KMS-11 (cell line): ENCODE measurements at regions not wholly inside any gene's neighbourhood (a gene's known extent, or its start where the extent isn't known, plus 50 kb on each side); places are given as distances from the start of the nearest gene placed in this dataset.

Experiments
- H2AFZ ChIP-seq: fragments of 200-600 bp; sonication (generic); 2 replicates; pipeline ENCODE4 v1.6.1; 2016; ENCODE audit warnings: antibody characterized with exemption, mixed run types, low read depth
- H3K27ac ChIP-seq: fragments of 200-600 bp; sonication (generic); 2 replicates; pipeline ENCODE4 v1.6.1; 2016; ENCODE audit warnings: mild to moderate bottlenecking, mixed run types
- H3K27me3 ChIP-seq: fragments of 200-600 bp; sonication (generic); 2 replicates; pipeline ENCODE4 v1.6.1; 2017; ENCODE audit warnings: mild to moderate bottlenecking, low read depth, mixed run types, moderate library complexity; ENCODE audit not compliant: insufficient read depth
- H3K36me3 ChIP-seq: fragments of 200-600 bp; sonication (generic); 2 replicates; pipeline ENCODE4 v1.6.1; 2017; ENCODE audit warnings: mild to moderate bottlenecking, mixed run types; ENCODE audit not compliant: insufficient read depth
- H3K4me1 ChIP-seq: fragments of 200-600 bp; sonication (generic); 2 replicates; pipeline ENCODE4 v1.6.1; 2016; ENCODE audit warnings: mild to moderate bottlenecking, low read depth, mixed run types; ENCODE audit not compliant: poor library complexity, severe bottlenecking
- H3K4me2 ChIP-seq: fragments of 200-600 bp; sonication (generic); 2 replicates; pipeline ENCODE4 v1.7.0; 2016; ENCODE audit warnings: mild to moderate bottlenecking, mixed run types
- H3K4me3 ChIP-seq: fragments of 200-600 bp; sonication (generic); IDR thresholded peaks from 2 replicates; pipeline ENCODE4 v1.6.1; 2017; ENCODE audit warnings: low read depth, low read length, mixed read lengths; ENCODE audit not compliant: insufficient read depth
- H3K79me2 ChIP-seq: fragments of 200-600 bp; sonication (generic); 2 replicates; pipeline ENCODE4 v1.6.1; 2016; ENCODE audit warnings: low read depth, mixed run types; ENCODE audit not compliant: insufficient read depth
- H3K9ac ChIP-seq: fragments of 200-600 bp; sonication (generic); 2 replicates; pipeline ENCODE4 v1.6.1; 2016; ENCODE audit warnings: mild to moderate bottlenecking, mixed run types
- H4K20me1 ChIP-seq: fragments of 200-600 bp; sonication (generic); 2 replicates; pipeline ENCODE4 v1.6.1; 2016; ENCODE audit warnings: mild to moderate bottlenecking, mixed run types; ENCODE audit not compliant: insufficient read depth
- CTCF ChIP-seq: fragments of 200-600 bp; sonication (generic); conservative IDR thresholded peaks from 2 replicates; pipeline ENCODE4 v1.6.1; 2017; ENCODE audit warnings: low read depth, mild to moderate bottlenecking, antibody characterized with exemption, low read length, moderate library complexity, mixed read lengths

DNA sequence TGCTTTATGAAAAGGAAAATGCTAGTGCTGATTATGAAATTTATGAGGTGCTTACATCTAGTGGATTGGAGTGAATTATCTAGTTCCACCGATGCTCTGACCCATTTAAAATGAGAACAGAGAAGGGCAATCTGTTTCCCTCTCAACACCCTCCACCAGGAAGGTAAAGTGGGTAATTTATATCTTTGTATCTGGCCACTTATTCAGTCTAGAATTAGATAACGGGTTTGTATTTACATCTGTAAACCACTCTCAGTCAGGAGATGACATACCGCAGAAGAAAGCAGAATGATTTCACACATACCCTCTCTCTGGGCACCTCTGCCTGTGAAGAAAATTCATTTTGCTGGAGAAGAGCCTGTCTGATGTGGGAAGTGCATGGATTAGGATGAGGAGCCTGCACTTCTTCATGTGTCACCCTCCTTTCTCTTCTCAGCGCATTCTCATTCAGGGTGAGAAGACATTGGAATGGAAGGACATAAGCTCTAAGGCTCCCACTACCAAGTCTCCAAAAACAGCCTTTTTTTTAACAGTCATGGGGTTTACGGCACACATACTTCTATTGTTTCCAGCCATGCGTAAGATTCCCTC is 646.7 kb upstream of the SALL1 start:
- H3K4me3 ChIP-seq: no peak overlapping the region
- no peaks in the 10 kb centered on the region for H3K36me3 ChIP-seq
- H3K79me2 ChIP-seq: no peaks in the 10 kb centered on the region
- H3K4me1 ChIP-seq: no peaks in the 10 kb centered on the region
- no peak for TF ChIP-seq CTCF
- no peak overlapping the region for H2AFZ ChIP-seq
- H3K27me3 ChIP-seq: no peaks in the 10 kb centered on the region
- no peaks in the 10 kb centered on the region for H4K20me1 ChIP-seq
- H3K4me2 ChIP-seq: no peak overlapping the region
- H3K27ac ChIP-seq: no peak overlapping the region
- no peak overlapping the region for H3K9ac ChIP-seq

DNA sequence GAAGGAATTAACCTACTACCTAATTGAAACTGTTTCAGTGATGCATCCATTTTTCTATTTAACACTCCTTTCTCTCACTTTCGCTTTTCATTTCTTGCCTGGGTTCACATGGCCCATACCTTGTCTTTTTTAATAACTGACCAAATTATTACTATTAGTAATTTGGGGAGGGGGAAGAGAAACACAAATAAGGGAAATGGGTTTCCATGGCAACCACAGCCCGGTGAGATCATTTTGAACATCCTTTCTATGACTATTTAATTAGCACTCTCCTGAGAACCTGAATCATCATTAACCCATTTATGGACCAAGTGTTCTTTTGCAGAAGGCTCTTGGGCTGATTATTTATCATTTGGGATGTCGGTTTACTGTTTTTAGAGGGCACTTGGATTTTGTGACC is 628.2 kb upstream of the SALL1 start:
- no peaks in the 10 kb centered on the region for H3K36me3 ChIP-seq
- H2AFZ ChIP-seq: no peak overlapping the region
- H4K20me1 ChIP-seq: no peaks in the 10 kb centered on the region
- H3K79me2 ChIP-seq: no peaks in the 10 kb centered on the region
- H3K4me2 ChIP-seq: no peak overlapping the region
- H3K27ac ChIP-seq: no peak overlapping the region
- no peak overlapping the region for H3K9ac ChIP-seq
- H3K27me3 ChIP-seq: no peaks in the 10 kb centered on the region
- no peaks in the 10 kb centered on the region for H3K4me1 ChIP-seq
- no peak for TF ChIP-seq CTCF
- H3K4me3 ChIP-seq: no peak overlapping the region

GRCh38 chr16:51773071-51773890 is 622.2 kb upstream of the SALL1 start:
- no peak overlapping the region for H2AFZ ChIP-seq

GRCh38 chr16:51766739-51767138 is 615.7 kb upstream of the SALL1 start:
- no peaks in the 10 kb centered on the region for H4K20me1 ChIP-seq
- TF ChIP-seq CTCF: no peak
- H2AFZ ChIP-seq: no peak overlapping the region
- H3K27ac ChIP-seq: no peak overlapping the region
- H3K36me3 ChIP-seq: no peaks in the 10 kb centered on the region
- H3K4me1 ChIP-seq: peaks cover 28% of the 10 kb centered on the region
- H3K4me2 ChIP-seq: no peak overlapping the region
- no peaks in the 10 kb centered on the region for H3K27me3 ChIP-seq
- no peak overlapping the region for H3K9ac ChIP-seq
- no peaks in the 10 kb centered on the region for H3K79me2 ChIP-seq
- H3K4me3 ChIP-seq: no peak overlapping the region

More at GRCh38 chr16:51773071-51773890, 622.2 kb upstream of the SALL1 start:
- no peak overlapping the region for H3K27ac ChIP-seq
- H3K36me3 ChIP-seq: no peaks in the 10 kb centered on the region
- no peaks in the 10 kb centered on the region for H3K79me2 ChIP-seq
- no peak for TF ChIP-seq CTCF
- H3K4me1 ChIP-seq: no peaks in the 10 kb centered on the region
- H3K9ac ChIP-seq: no peak overlapping the region
- no peak overlapping the region for H3K4me3 ChIP-seq
- no peak overlapping the region for H3K4me2 ChIP-seq
- H3K27me3 ChIP-seq: no peaks in the 10 kb centered on the region
- no peaks in the 10 kb centered on the region for H4K20me1 ChIP-seq
